HG03571 (cell line): ENCODE measurements at regions not wholly inside any gene's neighbourhood (a gene's known extent, or its start where the extent isn't known, plus 50 kb on each side); places are given as distances from the start of the nearest gene placed in this dataset.

Experiments used
- ATAC-seq: cut with Tn5 transposase; IDR thresholded peaks from one replicate; pipeline ENCODE4 v1.9.1; 2021; ENCODE audit not compliant: unreplicated experiment

GRCh38 chr10:61100887-61101286 lies 156.9 kb upstream of the RHOBTB1 start:
- ATAC-seq, result no peak

GRCh38 chr10:61099756-61100155 lies 155.8 kb upstream of the RHOBTB1 start:
- no peak for ATAC-seq

- ATAC-seq, result no peak
Measured at GRCh38 chr10:61098966-61099365, 155.0 kb upstream of the RHOBTB1 start.

GRCh38 chr10:61097026-61097425 lies 153.0 kb upstream of the RHOBTB1 start:
- ATAC-seq, result no peak

GRCh38 chr10:61096056-61096455 lies 152.1 kb upstream of the RHOBTB1 start:
- ATAC-seq, result no peak

GRCh38 chr10:61091531-61091930 lies 147.5 kb upstream of the RHOBTB1 start:
- no peak for ATAC-seq

GRCh38 chr10:61089251-61089650 lies 145.3 kb upstream of the RHOBTB1 start:
- ATAC-seq, result no peak

- ATAC-seq, result no peak
Measured at GRCh38 chr10:61084493-61084892, 140.5 kb upstream of the RHOBTB1 start.

GRCh38 chr10:61081301-61081700 lies 137.3 kb upstream of the RHOBTB1 start:
- ATAC-seq, result no peak

- no peak for ATAC-seq
Measured at GRCh38 chr10:61078542-61079275, 134.7 kb upstream of the RHOBTB1 start.

GRCh38 chr10:61076572-61077114 lies 132.7 kb upstream of the RHOBTB1 start:
- no peak for ATAC-seq

- ATAC-seq, result no peak
Measured at GRCh38 chr10:61073391-61073790, 129.4 kb upstream of the RHOBTB1 start.

- ATAC-seq, result no peak
Measured at GRCh38 chr10:61071580-61071979, 127.6 kb upstream of the RHOBTB1 start.

GRCh38 chr10:61068471-61068870 lies 124.5 kb upstream of the RHOBTB1 start:
- no peak for ATAC-seq

- no peak for ATAC-seq
Measured at GRCh38 chr10:61067671-61068336, 123.8 kb upstream of the RHOBTB1 start.

GRCh38 chr10:61066661-61067344 lies 122.8 kb upstream of the RHOBTB1 start:
- ATAC-seq, result no peak

- ATAC-seq, result no peak
Measured at GRCh38 chr10:61065051-61065450, 121.1 kb upstream of the RHOBTB1 start.

- no peak for ATAC-seq
Measured at GRCh38 chr10:61064356-61064755, 120.4 kb upstream of the RHOBTB1 start.

GRCh38 chr10:61063901-61064300 lies 119.9 kb upstream of the RHOBTB1 start:
- ATAC-seq, result no peak

GRCh38 chr10:61063034-61063433 lies 119.0 kb upstream of the RHOBTB1 start:
- no peak for ATAC-seq

- ATAC-seq, result no peak
Measured at GRCh38 chr10:61061923-61062504, 118.0 kb upstream of the RHOBTB1 start.
